GM12891 (cell line): ENCODE measurements at regions not wholly inside any gene's neighbourhood (a gene's known extent, or its start where the extent isn't known, plus 50 kb on each side); places are given as distances from the start of the nearest gene placed in this dataset.

ENCODE experiments used
- POLR2A ChIP-seq: IDR thresholded peaks from 2 replicates; pipeline ENCODE4 v1.6.1; 2011; ENCODE audit warnings: low read depth, low read length, control low read depth
- SPI1 ChIP-seq: IDR thresholded peaks from 2 replicates; pipeline ENCODE4 v1.6.1; 2011; ENCODE audit warnings: low read depth, low read length, control low read depth
- TAF1 ChIP-seq: IDR thresholded peaks from 2 replicates; pipeline ENCODE4 v1.6.1; 2011; ENCODE audit warnings: low read depth, low read length, control low read depth

DNA sequence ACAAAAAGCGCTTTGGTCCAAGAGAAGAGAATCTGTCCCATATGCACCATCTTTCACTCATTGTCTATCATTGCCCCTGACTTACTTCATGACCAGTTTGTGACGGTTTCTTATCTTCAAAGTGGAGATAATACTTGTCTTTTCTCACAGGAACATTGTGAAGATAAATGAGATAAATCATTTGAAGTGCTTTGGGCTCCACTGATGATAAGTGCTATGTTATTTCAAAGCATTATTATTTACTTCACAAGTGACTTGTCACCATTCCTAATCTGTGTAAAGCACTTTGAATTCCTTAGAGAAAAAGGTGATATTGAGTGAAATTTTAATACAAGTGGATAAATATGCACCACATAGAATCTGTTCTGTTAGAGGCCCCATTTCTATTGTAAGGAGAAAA lies 731.6 kb upstream of the PTBP2 start:
- TF ChIP-seq POLR2A = no peak
- TF ChIP-seq SPI1 = no peak
- TF ChIP-seq TAF1 = no peak
